Erythroblast (primary cell): ENCODE measurements at regions not wholly inside any gene's neighbourhood (a gene's known extent, or its start where the extent isn't known, plus 50 kb on each side); places are given as distances from the start of the nearest gene placed in this dataset.

Experiments used
- DNase-seq, 2 experiments: peaks; one replicate each; lab custom pipeline; 2025; lab: John Stamatoyannopoulos, UW
- GATA1 ChIP-seq: IDR thresholded peaks from 2 replicates; pipeline ENCODE4 v1.6.1; 2011; ENCODE audit warnings: low read depth, mild to moderate bottlenecking, control low read depth, low read length, moderate library complexity
- POLR2A ChIP-seq: IDR thresholded peaks from 2 replicates; pipeline ENCODE4 v1.6.1; 2011; ENCODE audit warnings: mild to moderate bottlenecking, low read length

DNA sequence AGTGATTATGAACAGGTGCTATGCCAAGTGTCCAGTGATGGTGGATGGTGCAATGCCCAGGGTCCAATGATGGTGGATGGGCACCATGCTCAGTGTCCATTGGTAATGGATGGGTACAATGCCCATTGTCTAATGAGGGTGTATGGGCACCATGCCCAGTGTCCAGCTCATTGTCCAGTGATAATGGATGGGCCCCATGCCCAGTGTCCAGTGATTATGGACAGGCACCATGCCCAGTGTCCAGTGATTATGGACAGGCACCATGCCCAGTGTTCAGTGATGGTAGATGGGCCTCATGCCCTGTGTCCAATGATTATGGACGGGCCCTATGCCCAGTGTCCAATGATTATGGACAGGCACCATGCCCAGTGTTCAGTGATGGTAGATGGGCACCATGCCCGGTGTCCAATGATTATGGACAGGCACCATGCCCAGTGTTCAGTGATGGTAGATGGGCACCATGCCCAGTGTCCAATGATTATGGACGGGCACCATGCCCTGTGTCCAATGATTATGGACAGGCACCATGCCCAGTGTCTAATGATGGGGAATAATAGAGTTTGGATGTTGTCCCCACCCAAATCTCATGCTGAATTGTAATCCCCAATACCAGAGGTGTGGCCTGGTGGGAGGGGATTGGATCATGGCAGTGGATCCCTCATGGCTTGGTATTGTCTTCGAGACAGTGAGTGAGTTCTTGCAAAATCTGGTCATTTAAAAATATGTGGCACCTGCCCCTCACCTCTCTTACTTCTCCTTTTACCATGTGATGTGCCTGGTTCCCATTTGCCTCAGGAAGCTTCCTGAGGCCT is 87.8 kb downstream of the ANKRD10 start:
- TF ChIP-seq POLR2A (no peak), GATA1 (no peak)
- DNase-seq: no peak
